ENCODE measurements at regions not wholly inside any gene's neighbourhood (a gene's known extent, or its start where the extent isn't known, plus 50 kb on each side); places are given as distances from the start of the nearest gene placed in this dataset.

GRCh38 chr4:115370490-115370889 is 257.1 kb upstream of the NDST4 start:
- no peak overlapping the region for H3K27ac ChIP-seq (ENCODE audit: low read length)
- H3F3A ChIP-seq (ENCODE audit: insufficient read depth, low read length), result no peaks in the 10 kb centered on the region
- H3K4me3 ChIP-seq (ENCODE audit: low read length), result no peak overlapping the region

DNA sequence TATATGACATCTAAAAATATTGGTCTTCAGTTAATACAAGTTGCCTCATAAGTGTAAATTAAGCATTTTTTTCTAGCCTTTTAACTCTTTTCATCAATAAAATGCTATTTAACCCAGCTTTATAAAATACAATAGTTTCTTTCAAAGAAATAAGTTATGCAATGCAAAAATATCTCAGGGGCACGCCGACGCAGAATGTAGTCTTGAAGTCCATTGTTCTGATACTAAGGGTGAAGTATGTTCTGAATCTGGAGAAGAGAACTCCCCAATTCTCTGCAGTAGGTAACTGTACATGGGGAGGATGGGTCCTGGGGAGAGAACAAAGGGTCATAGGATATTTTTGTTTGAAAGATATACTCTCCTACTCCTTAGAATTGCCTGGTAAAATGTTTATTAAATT is 256.6 kb upstream of the NDST4 start:
- no peaks in the 10 kb centered on the region for H3K79me2 ChIP-seq (ENCODE audit: low read length)
- no peaks in the 10 kb centered on the region for H3F3A ChIP-seq (ENCODE audit: insufficient read depth, low read length)
- no peaks in the 10 kb centered on the region for H4K20me1 ChIP-seq (ENCODE audit: insufficient read depth, low read length)
- DNase-seq, result no peak
- H3K4me2 ChIP-seq (ENCODE audit: low read depth, low read length), result no peak overlapping the region
- H3K4me1 ChIP-seq (ENCODE audit: low read length), result no peaks in the 10 kb centered on the region
- H3K27me3 ChIP-seq (replicated peaks; ENCODE audit: insufficient read depth, low read length), result no peaks in the 10 kb centered on the region
- H3K9me2 ChIP-seq (replicated peaks; ENCODE audit: insufficient read depth, low read length), result no peaks in the 10 kb centered on the region
- no peak overlapping the region for H3K9ac ChIP-seq (ENCODE audit: low read length)
- no peaks in the 10 kb centered on the region for H3K36me3 ChIP-seq (replicated peaks; ENCODE audit: insufficient read depth, low read length)
- no peaks in the 10 kb centered on the region for H3K9me3 ChIP-seq (replicated peaks; ENCODE audit: insufficient read depth, low read length)
- H3K27ac ChIP-seq (ENCODE audit: low read length), result no peak overlapping the region
- TF ChIP-seq CTCF (IDR thresholded peaks at IDR 0.05; ENCODE audit: low read length), result no peak
- no peak for TF ChIP-seq EZH2 (optimal IDR thresholded peaks at IDR 0.05; ENCODE audit: low read depth, low read length)
- TF ChIP-seq EZH2phosphoT487 (IDR thresholded peaks at IDR 0.05; ENCODE audit: low read length), result no peak
- no peak overlapping the region for H2AFZ ChIP-seq (ENCODE audit: low read length)
- H3K4me3 ChIP-seq (ENCODE audit: low read length), result no peak overlapping the region

More at GRCh38 chr4:115370490-115370889, 257.1 kb upstream of the NDST4 start:
- no peaks in the 10 kb centered on the region for H3K4me1 ChIP-seq (ENCODE audit: low read length)
- H3K79me2 ChIP-seq (ENCODE audit: low read length), result no peaks in the 10 kb centered on the region
- no peaks in the 10 kb centered on the region for H3K27me3 ChIP-seq (replicated peaks; ENCODE audit: insufficient read depth, low read length)
- no peak overlapping the region for H3K4me2 ChIP-seq (ENCODE audit: low read depth, low read length)
- TF ChIP-seq EZH2phosphoT487 (IDR thresholded peaks at IDR 0.05; ENCODE audit: low read length) (no peak), EZH2 (optimal IDR thresholded peaks at IDR 0.05; ENCODE audit: low read depth, low read length) (no peak), CTCF (IDR thresholded peaks at IDR 0.05; ENCODE audit: low read length) (no peak)
- no peaks in the 10 kb centered on the region for H4K20me1 ChIP-seq (ENCODE audit: insufficient read depth, low read length)
- no peak for DNase-seq
- H2AFZ ChIP-seq (ENCODE audit: low read length), result no peak overlapping the region
- H3K9me3 ChIP-seq (replicated peaks; ENCODE audit: insufficient read depth, low read length), result no peaks in the 10 kb centered on the region
- no peaks in the 10 kb centered on the region for H3K36me3 ChIP-seq (replicated peaks; ENCODE audit: insufficient read depth, low read length)
- H3K9ac ChIP-seq (ENCODE audit: low read length), result no peak overlapping the region
- H3K9me2 ChIP-seq (replicated peaks; ENCODE audit: insufficient read depth, low read length), result no peaks in the 10 kb centered on the region

DNA sequence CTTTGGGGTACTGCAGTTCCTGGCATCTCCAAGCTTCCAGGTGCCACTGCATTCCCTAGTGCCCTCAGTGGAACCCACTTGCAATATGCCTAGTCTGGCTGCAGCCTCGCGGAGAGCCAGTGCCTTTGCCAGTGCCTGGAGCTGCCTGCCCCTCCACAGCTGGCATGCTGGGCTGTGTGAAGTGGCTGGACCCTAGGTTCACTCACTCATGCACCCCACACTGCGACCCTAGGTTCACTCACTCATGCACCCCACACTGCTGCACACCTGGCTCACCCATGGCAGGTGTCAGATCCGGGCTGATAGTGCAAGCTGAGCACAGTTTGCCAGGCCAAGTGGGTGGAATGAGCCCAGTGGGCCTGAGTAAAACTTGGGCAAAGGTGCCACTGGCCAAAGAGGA is 253.0 kb upstream of the NDST4 start:
- H3K27me3 ChIP-seq (replicated peaks; ENCODE audit: insufficient read depth, low read length), result no peaks in the 10 kb centered on the region
- no peak overlapping the region for H3K27ac ChIP-seq (ENCODE audit: low read length)
- H3K4me3 ChIP-seq (ENCODE audit: low read length), result no peak overlapping the region
- H3K36me3 ChIP-seq (replicated peaks; ENCODE audit: insufficient read depth, low read length), result no peaks in the 10 kb centered on the region; the same call in 1 of the 2 replicates
- H2AFZ ChIP-seq (ENCODE audit: low read length), result no peak overlapping the region
- no peak for TF ChIP-seq EZH2 (optimal IDR thresholded peaks at IDR 0.05; ENCODE audit: low read depth, low read length)
- TF ChIP-seq EZH2phosphoT487 (IDR thresholded peaks at IDR 0.05; ENCODE audit: low read length), result no peak
- TF ChIP-seq CTCF (IDR thresholded peaks at IDR 0.05; ENCODE audit: low read length), result no peak
- DNase-seq, result no peak
- H3K4me2 ChIP-seq (ENCODE audit: low read depth, low read length), result no peak overlapping the region
- no peaks in the 10 kb centered on the region for H3K9me3 ChIP-seq (replicated peaks; ENCODE audit: insufficient read depth, low read length)
- no peaks in the 10 kb centered on the region for H3K9me2 ChIP-seq (replicated peaks; ENCODE audit: insufficient read depth, low read length)
- no peaks in the 10 kb centered on the region for H3K4me1 ChIP-seq (ENCODE audit: low read length)
- H3K9ac ChIP-seq (ENCODE audit: low read length), result no peak overlapping the region
- H3K79me2 ChIP-seq (ENCODE audit: low read length), result no peaks in the 10 kb centered on the region
- H4K20me1 ChIP-seq (ENCODE audit: insufficient read depth, low read length), result no peaks in the 10 kb centered on the region
- no peaks in the 10 kb centered on the region for H3F3A ChIP-seq (ENCODE audit: insufficient read depth, low read length)

Measured in MM.1S (cell line).